ENCODE measurements at regions not wholly inside any gene's neighbourhood (a gene's known extent, or its start where the extent isn't known, plus 50 kb on each side); places are given as distances from the start of the nearest gene placed in this dataset.
"Not testable (repeated sequence)": the region's sequence is repeated elsewhere in the genome, so short reads cannot be mapped to it uniquely, and the experiment has no call there.

- H3K27ac ChIP-seq (ENCODE audit: low read length); intact Hi-C loops (cut with DNase I); ATAC-seq; H3K4me3 ChIP-seq (ENCODE audit: low read length); DNase-seq; H3K9me3 ChIP-seq (ENCODE audit: control insufficient read depth, low read length); H3K27me3 ChIP-seq (ENCODE audit: control insufficient read depth, insufficient read depth); H3K4me1 ChIP-seq (ENCODE audit: control insufficient read depth, insufficient read depth, low read length): not testable (repeated sequence)
- WGBS, result 90% methylated on average over 8 of the region's 8 CpGs
Observed at GRCh38 chr6:86731631-86732030, 205.7 kb upstream of the HTR1E start.

- H3K4me1 ChIP-seq (ENCODE audit: control insufficient read depth, insufficient read depth, low read length); intact Hi-C loops (cut with DNase I); ATAC-seq; H3K27me3 ChIP-seq (ENCODE audit: control insufficient read depth, insufficient read depth); DNase-seq; H3K4me3 ChIP-seq (ENCODE audit: low read length); H3K27ac ChIP-seq (ENCODE audit: low read length); H3K9me3 ChIP-seq (ENCODE audit: control insufficient read depth, low read length): not testable (repeated sequence)
- WGBS, result 87% methylated on average over 4 of the region's 4 CpGs
Observed at GRCh38 chr6:86730772-86731171, 206.6 kb upstream of the HTR1E start.

- intact Hi-C loops (cut with DNase I), result no loop called here
- H3K4me1 ChIP-seq (ENCODE audit: control insufficient read depth, insufficient read depth, low read length), result no peaks in the 10 kb centered on the region
- no peak overlapping the region for H3K27ac ChIP-seq (ENCODE audit: low read length)
- no peaks in the 10 kb centered on the region for H3K9me3 ChIP-seq (ENCODE audit: control insufficient read depth, low read length)
- ATAC-seq (no peak), DNase-seq (no peak)
- H3K27me3 ChIP-seq (ENCODE audit: control insufficient read depth, insufficient read depth), result no peaks in the 10 kb centered on the region
- 36% methylated on average over 1 of the region's 1 CpG for WGBS
- H3K4me3 ChIP-seq (ENCODE audit: low read length), result no peak overlapping the region
Observed at GRCh38 chr6:86730216-86730615, 207.1 kb upstream of the HTR1E start.

GRCh38 chr6:86728976-86729375, 208.4 kb upstream of the HTR1E start:
- Histone ChIP-seq H3K27me3 (ENCODE audit: control insufficient read depth, insufficient read depth) (no peaks in the 10 kb centered on the region), H3K4me1 (ENCODE audit: control insufficient read depth, insufficient read depth, low read length) (no peaks in the 10 kb centered on the region), H3K9me3 (ENCODE audit: control insufficient read depth, low read length) (no peaks in the 10 kb centered on the region), H3K27ac (ENCODE audit: low read length) (no peak overlapping the region), H3K4me3 (ENCODE audit: low read length) (no peak overlapping the region)
- intact Hi-C loops (cut with DNase I), result no loop called here
- 63% methylated on average over 2 of the region's 2 CpGs for WGBS
- DNase-seq (no peak), ATAC-seq (no peak)

GRCh38 chr6:86724695-86725094, 212.6 kb upstream of the HTR1E start:
- DNase-seq, result no peak
- Histone ChIP-seq H3K9me3 (ENCODE audit: control insufficient read depth, low read length) (no peaks in the 10 kb centered on the region), H3K4me1 (ENCODE audit: control insufficient read depth, insufficient read depth, low read length) (no peaks in the 10 kb centered on the region), H3K4me3 (ENCODE audit: low read length) (no peak overlapping the region), H3K27ac (ENCODE audit: low read length) (no peak overlapping the region), H3K27me3 (ENCODE audit: control insufficient read depth, insufficient read depth) (no peaks in the 10 kb centered on the region)
- intact Hi-C loops (cut with DNase I), result no loop called here
- no peak for ATAC-seq
- WGBS, result 51% methylated on average over 4 of the region's 4 CpGs

- H3K4me1 ChIP-seq (ENCODE audit: control insufficient read depth, insufficient read depth, low read length), result no peaks in the 10 kb centered on the region
- H3K27ac ChIP-seq (ENCODE audit: low read length), result no peak overlapping the region
- no peaks in the 10 kb centered on the region for H3K9me3 ChIP-seq (ENCODE audit: control insufficient read depth, low read length)
- no peak overlapping the region for H3K4me3 ChIP-seq (ENCODE audit: low read length)
- ATAC-seq (no peak), DNase-seq (no peak)
- H3K27me3 ChIP-seq (ENCODE audit: control insufficient read depth, insufficient read depth), result no peaks in the 10 kb centered on the region
- intact Hi-C loops (cut with DNase I), result no loop called here
- WGBS, result 41% methylated on average over 4 of the region's 4 CpGs
Observed at GRCh38 chr6:86723729-86724128, 213.6 kb upstream of the HTR1E start.

- no peaks in the 10 kb centered on the region for H3K9me3 ChIP-seq (ENCODE audit: control insufficient read depth, low read length)
- WGBS, result 44% methylated on average over 3 of the region's 3 CpGs
- H3K27ac ChIP-seq (ENCODE audit: low read length), result no peak overlapping the region
- no peaks in the 10 kb centered on the region for H3K27me3 ChIP-seq (ENCODE audit: control insufficient read depth, insufficient read depth)
- H3K4me3 ChIP-seq (ENCODE audit: low read length), result no peak overlapping the region
- no peaks in the 10 kb centered on the region for H3K4me1 ChIP-seq (ENCODE audit: control insufficient read depth, insufficient read depth, low read length)
- no peak for ATAC-seq
- intact Hi-C loops (cut with DNase I), result no loop called here
- DNase-seq, result no peak
Observed at GRCh38 chr6:86723151-86723550, 214.2 kb upstream of the HTR1E start.

GRCh38 chr6:86722131-86722530, 215.2 kb upstream of the HTR1E start:
- ATAC-seq, result no peak
- intact Hi-C loops (cut with DNase I), result no loop called here

GRCh38 chr6:86715676-86716075, 221.7 kb upstream of the HTR1E start:
- 37% methylated on average over 3 of the region's 3 CpGs for whole genome bisulfite sequencing
- intact Hi-C loops (cut with DNase I), result no loop called here
- no peak for ATAC-seq

More at GRCh38 chr6:86722131-86722530, 215.2 kb upstream of the HTR1E start:
- H3K4me1 ChIP-seq (ENCODE audit: control insufficient read depth, insufficient read depth, low read length), result no peaks in the 10 kb centered on the region
- no peaks in the 10 kb centered on the region for H3K27me3 ChIP-seq (ENCODE audit: control insufficient read depth, insufficient read depth)
- H3K4me3 ChIP-seq (ENCODE audit: low read length), result no peak overlapping the region
- H3K9me3 ChIP-seq (ENCODE audit: control insufficient read depth, low read length), result no peaks in the 10 kb centered on the region
- no peak overlapping the region for H3K27ac ChIP-seq (ENCODE audit: low read length)
- DNase-seq, result no peak

GRCh38 chr6:86712039-86712438, 225.3 kb upstream of the HTR1E start:
- WGBS, result 42% methylated on average over 2 of the region's 2 CpGs
- intact Hi-C loops (cut with DNase I), result no loop called here
- Histone ChIP-seq H3K27me3 (ENCODE audit: control insufficient read depth, insufficient read depth) (no peaks in the 10 kb centered on the region), H3K4me1 (ENCODE audit: control insufficient read depth, insufficient read depth, low read length) (no peaks in the 10 kb centered on the region), H3K27ac (ENCODE audit: low read length) (no peak overlapping the region), H3K9me3 (ENCODE audit: control insufficient read depth, low read length) (no peaks in the 10 kb centered on the region), H3K4me3 (ENCODE audit: low read length) (no peak overlapping the region)
- DNase-seq (no peak), ATAC-seq (no peak)

More at GRCh38 chr6:86715676-86716075, 221.7 kb upstream of the HTR1E start:
- Histone ChIP-seq H3K27ac (ENCODE audit: low read length) (no peak overlapping the region), H3K4me3 (ENCODE audit: low read length) (no peak overlapping the region), H3K9me3 (ENCODE audit: control insufficient read depth, low read length) (no peaks in the 10 kb centered on the region), H3K4me1 (ENCODE audit: control insufficient read depth, insufficient read depth, low read length) (no peaks in the 10 kb centered on the region), H3K27me3 (ENCODE audit: control insufficient read depth, insufficient read depth) (no peaks in the 10 kb centered on the region)
- DNase-seq, result no peak

- no peak for DNase-seq
- Histone ChIP-seq H3K4me1 (ENCODE audit: control insufficient read depth, insufficient read depth, low read length) (no peaks in the 10 kb centered on the region), H3K4me3 (ENCODE audit: low read length) (no peak overlapping the region), H3K27me3 (ENCODE audit: control insufficient read depth, insufficient read depth) (no peaks in the 10 kb centered on the region), H3K9me3 (ENCODE audit: control insufficient read depth, low read length) (no peaks in the 10 kb centered on the region), H3K27ac (ENCODE audit: low read length) (no peak overlapping the region)
- 51% methylated on average over 2 of the region's 2 CpGs for WGBS
- intact Hi-C loops (cut with DNase I), result no loop called here
- no peak for ATAC-seq
Observed at GRCh38 chr6:86707545-86708120, 229.7 kb upstream of the HTR1E start.

GRCh38 chr6:86706449-86706848, 230.9 kb upstream of the HTR1E start:
- ATAC-seq (no peak), DNase-seq (no peak)
- H3K27ac ChIP-seq (ENCODE audit: low read length), result no peak overlapping the region
- no peaks in the 10 kb centered on the region for H3K4me1 ChIP-seq (ENCODE audit: control insufficient read depth, insufficient read depth, low read length)
- no peak overlapping the region for H3K4me3 ChIP-seq (ENCODE audit: low read length)
- no peaks in the 10 kb centered on the region for H3K9me3 ChIP-seq (ENCODE audit: control insufficient read depth, low read length)
- WGBS, result 71% methylated on average over 4 of the region's 4 CpGs
- no peaks in the 10 kb centered on the region for H3K27me3 ChIP-seq (ENCODE audit: control insufficient read depth, insufficient read depth)
- intact Hi-C loops (cut with DNase I), result no loop called here

Data from right cardiac atrium (tissue), 5 donors.